ENCODE measurements at regions not wholly inside any gene's neighbourhood (a gene's known extent, or its start where the extent isn't known, plus 50 kb on each side); places are given as distances from the start of the nearest gene placed in this dataset.
"Not testable (repeated sequence)": the region's sequence is repeated elsewhere in the genome, so short reads cannot be mapped to it uniquely, and the experiment has no call there.

- no peak for DNase-seq
These were observed 148.7 kb downstream of the MEX3B start for GRCh38 chr15:81897057-81897677.

- DNase-seq: no peak
These were observed 149.5 kb downstream of the MEX3B start for GRCh38 chr15:81896356-81896755.

- DNase-seq: no peak
These were observed 150.1 kb downstream of the MEX3B start for GRCh38 chr15:81895723-81896122.

GRCh38 chr15:81894061-81894460 is 151.8 kb downstream of the MEX3B start:
- DNase-seq: no peak

- peak; percentile 53 for DNase-seq
These were observed 152.5 kb downstream of the MEX3B start for GRCh38 chr15:81893182-81893835.

- DNase-seq: no peak
These were observed 155.3 kb downstream of the MEX3B start for GRCh38 chr15:81890496-81890895.

- no peak for DNase-seq
These were observed 156.3 kb downstream of the MEX3B start for GRCh38 chr15:81889485-81889881.

GRCh38 chr15:81888748-81889484 is 156.9 kb downstream of the MEX3B start:
- DNase-seq: no peak

- DNase-seq: no peak
These were observed 157.9 kb downstream of the MEX3B start for GRCh38 chr15:81887912-81888311.

GRCh38 chr15:81887188-81887587 is 158.6 kb downstream of the MEX3B start:
- not testable (repeated sequence) for DNase-seq

- DNase-seq: no peak
These were observed 159.2 kb downstream of the MEX3B start for GRCh38 chr15:81886591-81886990.

- no peak for DNase-seq
These were observed 159.7 kb downstream of the MEX3B start for GRCh38 chr15:81886080-81886479.

GRCh38 chr15:81885135-81885534 is 160.7 kb downstream of the MEX3B start:
- DNase-seq: no peak

GRCh38 chr15:81882504-81882903 is 163.3 kb downstream of the MEX3B start:
- no peak for DNase-seq

- DNase-seq: peak; percentile 86
These were observed 165.0 kb downstream of the MEX3B start for GRCh38 chr15:81880833-81881232.

GRCh38 chr15:81880314-81880713 is 165.5 kb downstream of the MEX3B start:
- no peak for DNase-seq

- DNase-seq: not testable (repeated sequence)
These were observed 170.1 kb downstream of the MEX3B start for GRCh38 chr15:81875717-81876116.

- not testable (repeated sequence) for DNase-seq
These were observed 175.1 kb downstream of the MEX3B start for GRCh38 chr15:81870746-81871106.

GRCh38 chr15:81870062-81870745 is 175.6 kb downstream of the MEX3B start:
- DNase-seq: not testable (repeated sequence)

- no peak for DNase-seq
These were observed 176.5 kb downstream of the MEX3B start for GRCh38 chr15:81869161-81869954.

GRCh38 chr15:81865850-81866537 is 179.8 kb downstream of the MEX3B start:
- DNase-seq: no peak

- DNase-seq: no peak
These were observed 182.7 kb downstream of the MEX3B start for GRCh38 chr15:81863162-81863561.

All from NCI-H1105 treated with DMSO at 0.1 percent for 48 hours (cell line).